ENCODE measurements at regions not wholly inside any gene's neighbourhood (a gene's known extent, or its start where the extent isn't known, plus 50 kb on each side); places are given as distances from the start of the nearest gene placed in this dataset.

GRCh38 chr3:8246070-8246469 is 255.6 kb upstream of the LMCD1 start:
- CTCF ChIA-PET: no interaction called here
- Histone ChIP-seq H3K27me3 (ENCODE audit: control insufficient read depth, insufficient read depth, low read length) (no peaks in the 10 kb centered on the region), H3K4me3 (ENCODE audit: low read depth in 2 of 2, low read length in 2 of 2) (no peak overlapping the region), H3K36me3 (ENCODE audit: control insufficient read depth, insufficient read depth, low read length) (no peaks in the 10 kb centered on the region), H3K9me3 (ENCODE audit: control insufficient read depth, insufficient read depth, low read depth, low read length) (no peaks in the 10 kb centered on the region), H3K4me1 (ENCODE audit: control insufficient read depth, insufficient read depth, low read length) (no peaks in the 10 kb centered on the region), H3K27ac (ENCODE audit: low read length) (no peak overlapping the region)
- no peak for TF ChIP-seq CTCF (IDR thresholded peaks at IDR 0.05)
- no peak for TF ChIP-seq SIN3A (IDR thresholded peaks at IDR 0.05; ENCODE audit: borderline replicate concordance, insufficient read depth, low read depth, low read length)
- TF ChIP-seq, protein P1, sequence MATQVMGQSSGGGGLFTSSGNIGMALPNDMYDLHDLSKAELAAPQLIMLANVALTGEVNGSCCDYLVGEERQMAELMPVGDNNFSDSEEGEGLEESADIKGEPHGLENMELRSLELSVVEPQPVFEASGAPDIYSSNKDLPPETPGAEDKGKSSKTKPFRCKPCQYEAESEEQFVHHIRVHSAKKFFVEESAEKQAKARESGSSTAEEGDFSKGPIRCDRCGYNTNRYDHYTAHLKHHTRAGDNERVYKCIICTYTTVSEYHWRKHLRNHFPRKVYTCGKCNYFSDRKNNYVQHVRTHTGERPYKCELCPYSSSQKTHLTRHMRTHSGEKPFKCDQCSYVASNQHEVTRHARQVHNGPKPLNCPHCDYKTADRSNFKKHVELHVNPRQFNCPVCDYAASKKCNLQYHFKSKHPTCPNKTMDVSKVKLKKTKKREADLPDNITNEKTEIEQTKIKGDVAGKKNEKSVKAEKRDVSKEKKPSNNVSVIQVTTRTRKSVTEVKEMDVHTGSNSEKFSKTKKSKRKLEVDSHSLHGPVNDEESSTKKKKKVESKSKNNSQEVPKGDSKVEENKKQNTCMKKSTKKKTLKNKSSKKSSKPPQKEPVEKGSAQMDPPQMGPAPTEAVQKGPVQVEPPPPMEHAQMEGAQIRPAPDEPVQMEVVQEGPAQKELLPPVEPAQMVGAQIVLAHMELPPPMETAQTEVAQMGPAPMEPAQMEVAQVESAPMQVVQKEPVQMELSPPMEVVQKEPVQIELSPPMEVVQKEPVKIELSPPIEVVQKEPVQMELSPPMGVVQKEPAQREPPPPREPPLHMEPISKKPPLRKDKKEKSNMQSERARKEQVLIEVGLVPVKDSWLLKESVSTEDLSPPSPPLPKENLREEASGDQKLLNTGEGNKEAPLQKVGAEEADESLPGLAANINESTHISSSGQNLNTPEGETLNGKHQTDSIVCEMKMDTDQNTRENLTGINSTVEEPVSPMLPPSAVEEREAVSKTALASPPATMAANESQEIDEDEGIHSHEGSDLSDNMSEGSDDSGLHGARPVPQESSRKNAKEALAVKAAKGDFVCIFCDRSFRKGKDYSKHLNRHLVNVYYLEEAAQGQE (IDR thresholded peaks at IDR 0.05; ENCODE audit: insufficient read depth in 1 of 2, low read depth in 2 of 2, low read length in 1 of 2): no peak
- TF ChIP-seq POLR2AphosphoS5 (IDR thresholded peaks at IDR 0.05; ENCODE audit: low read depth, low read length): no peak
- TF ChIP-seq TCF7L2 (IDR thresholded peaks at IDR 0.05; ENCODE audit: low read depth, low read length): no peak
- intact Hi-C loops (cut with micrococcal nuclease; ENCODE audit: unreplicated experiment): no loop called here
- no peak for ATAC-seq
- in situ Hi-C loops (cut with HindIII; ENCODE audit: low pct_unique_long_range_greater_than_20kb, low sequenced_read_pairs): no loop called here
- no TSS peak for BruUV-seq (replicated peaks)
- POLR2A ChIA-PET: no interaction called here
- DNase-seq (ENCODE audit: low read depth, low spot score): no peak

DNA sequence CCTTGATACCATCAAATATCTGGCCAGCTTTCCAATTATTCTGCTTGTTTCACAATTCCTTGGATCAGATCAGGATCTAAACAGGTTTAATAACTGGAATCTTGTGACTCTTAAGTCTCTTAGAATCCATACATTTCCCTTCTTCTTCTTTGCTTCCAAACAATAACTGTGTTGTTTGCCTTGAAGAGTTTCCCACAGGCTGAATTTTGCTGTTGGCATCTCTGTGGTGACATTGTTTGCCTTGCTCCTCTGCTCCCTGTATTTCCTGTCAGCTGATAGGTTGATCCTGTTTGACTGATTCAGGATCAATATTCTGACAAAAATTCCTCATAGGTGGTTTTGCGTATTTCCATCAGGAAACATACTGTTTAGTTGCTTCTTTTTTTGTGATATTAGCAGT is 248.4 kb upstream of the LMCD1 start:
- ChIA-PET CTCF (no interaction called here), POLR2A (no interaction called here)
- Histone ChIP-seq H3K4me1 (ENCODE audit: control insufficient read depth, insufficient read depth, low read length) (no peaks in the 10 kb centered on the region), H3K27me3 (ENCODE audit: control insufficient read depth, insufficient read depth, low read length) (no peaks in the 10 kb centered on the region), H3K36me3 (ENCODE audit: control insufficient read depth, insufficient read depth, low read length) (no peaks in the 10 kb centered on the region), H3K27ac (ENCODE audit: low read length) (no peak overlapping the region), H3K4me3 (ENCODE audit: low read depth in 2 of 2, low read length in 2 of 2) (no peak overlapping the region), H3K9me3 (ENCODE audit: control insufficient read depth, insufficient read depth, low read depth, low read length) (no peaks in the 10 kb centered on the region)
- DNase-seq (ENCODE audit: low read depth, low spot score) (no peak), ATAC-seq (no peak)
- in situ Hi-C loops (cut with HindIII; ENCODE audit: low pct_unique_long_range_greater_than_20kb, low sequenced_read_pairs): no loop called here
- BruUV-seq (replicated peaks): no TSS peak
- intact Hi-C loops (cut with micrococcal nuclease; ENCODE audit: unreplicated experiment): no loop called here
- no peak for TF ChIP-seq POLR2AphosphoS5 (IDR thresholded peaks at IDR 0.05; ENCODE audit: low read depth, low read length)
- no peak for TF ChIP-seq CTCF (IDR thresholded peaks at IDR 0.05)
- no peak for TF ChIP-seq TCF7L2 (IDR thresholded peaks at IDR 0.05; ENCODE audit: low read depth, low read length)
- no peak for TF ChIP-seq SIN3A (IDR thresholded peaks at IDR 0.05; ENCODE audit: borderline replicate concordance, insufficient read depth, low read depth, low read length)
- TF ChIP-seq, protein P1 (IDR thresholded peaks at IDR 0.05; ENCODE audit: insufficient read depth in 1 of 2, low read depth in 2 of 2, low read length in 1 of 2): no peak
